MM.1S (cell line): ENCODE measurements at regions not wholly inside any gene's neighbourhood (a gene's known extent, or its start where the extent isn't known, plus 50 kb on each side); places are given as distances from the start of the nearest gene placed in this dataset.

Experiments
- DNase-seq: peaks from one replicate; pipeline ENCODE4 v3.0.0-alpha.2; 2015
- H2AFZ ChIP-seq: fragments of 300-600 bp; sonication (generic); 2 replicates; pipeline ENCODE4 v1.6.0; 2016; ENCODE audit warnings: antibody characterized with exemption, low read length
- H3F3A ChIP-seq: fragments of 300-600 bp; sonication (generic); 2 replicates; pipeline ENCODE4 v1.6.1; 2016; ENCODE audit warnings: mild to moderate bottlenecking, antibody characterized with exemption, low read length, moderate library complexity, mixed read lengths; ENCODE audit not compliant: insufficient read depth
- H3K27ac ChIP-seq: fragments of 300-600 bp; sonication (generic); 2 replicates; pipeline ENCODE4 v1.5.1; 2016; ENCODE audit warnings: mild to moderate bottlenecking, low read length
- H3K27me3 ChIP-seq: fragments of 300-600 bp; sonication (generic); replicated peaks from 2 replicates; pipeline ENCODE4 v1.6.0; 2016; ENCODE audit warnings: low read length; ENCODE audit not compliant: insufficient read depth
- H3K36me3 ChIP-seq: fragments of 300-600 bp; sonication (generic); replicated peaks from 2 replicates; pipeline ENCODE4 v1.6.1; 2016; ENCODE audit warnings: mild to moderate bottlenecking, low read length, mixed read lengths; ENCODE audit not compliant: insufficient read depth
- H3K4me1 ChIP-seq: fragments of 300-600 bp; sonication (generic); 2 replicates; pipeline ENCODE4 v1.6.1; 2016; ENCODE audit warnings: low read length, mixed read lengths
- H3K4me2 ChIP-seq: fragments of 300-600 bp; sonication (generic); 2 replicates; pipeline ENCODE4 v1.6.0; 2016; ENCODE audit warnings: low read depth, low read length
- H3K4me3 ChIP-seq: fragments of 300-600 bp; sonication (generic); 2 replicates; pipeline ENCODE4 v1.5.1; 2016; ENCODE audit warnings: low read length, mixed read lengths
- H3K79me2 ChIP-seq: fragments of 300-600 bp; sonication (generic); 2 replicates; pipeline ENCODE4 v1.6.1; 2016; ENCODE audit warnings: mixed run types, low read length, mixed read lengths
- H3K9ac ChIP-seq: fragments of 300-600 bp; sonication (generic); 2 replicates; pipeline ENCODE4 v1.6.1; 2016; ENCODE audit warnings: low read length, mixed read lengths
- H3K9me2 ChIP-seq: fragments of 300-600 bp; sonication (generic); replicated peaks from 2 replicates; pipeline ENCODE4 v1.6.1; 2016; ENCODE audit warnings: mild to moderate bottlenecking, low read length, mixed read lengths; ENCODE audit not compliant: insufficient read depth
- H3K9me3 ChIP-seq: fragments of 300-600 bp; sonication (generic); replicated peaks from 2 replicates; pipeline ENCODE4 v1.6.1; 2016; ENCODE audit warnings: mild to moderate bottlenecking, low read length, mixed read lengths; ENCODE audit not compliant: insufficient read depth
- H4K20me1 ChIP-seq: fragments of 300-600 bp; sonication (generic); 2 replicates; pipeline ENCODE4 v1.6.1; 2016; ENCODE audit warnings: mild to moderate bottlenecking, low read length, moderate library complexity, mixed read lengths; ENCODE audit not compliant: insufficient read depth
- CTCF ChIP-seq: fragments of 300-600 bp; sonication (generic); IDR thresholded peaks from 2 replicates; pipeline ENCODE4 v1.5.1; 2016; ENCODE audit warnings: antibody characterized with exemption, low read length, mixed read lengths
- EZH2 ChIP-seq: fragments of 300-600 bp; sonication (generic); optimal IDR thresholded peaks from 2 replicates; pipeline ENCODE3; 2017; ENCODE audit warnings: low read depth, mild to moderate bottlenecking, antibody characterized with exemption, low read length, mixed read lengths
- EZH2phosphoT487 ChIP-seq: fragments of 300-600 bp; sonication (generic); IDR thresholded peaks from 2 replicates; pipeline ENCODE4 v1.6.1; 2018; ENCODE audit warnings: antibody characterized with exemption, low read length

- Histone ChIP-seq H3F3A (no peaks in the 10 kb centered on the region), H3K27me3 (no peaks in the 10 kb centered on the region), H2AFZ (no peak overlapping the region), H3K79me2 (no peaks in the 10 kb centered on the region), H3K36me3 (no peaks in the 10 kb centered on the region), H3K4me2 (no peak overlapping the region), H3K4me1 (no peaks in the 10 kb centered on the region), H3K9me3 (no peaks in the 10 kb centered on the region), H3K27ac (no peak overlapping the region), H4K20me1 (no peaks in the 10 kb centered on the region), H3K4me3 (no peak overlapping the region), H3K9ac (no peak overlapping the region), H3K9me2 (no peaks in the 10 kb centered on the region)
- TF ChIP-seq EZH2 (no peak), CTCF (no peak), EZH2phosphoT487 (no peak)
- no peak for DNase-seq
These were observed 156.2 kb upstream of the NSMCE3 start for GRCh38 chr15:29425864-29426263.

- no peak overlapping the region for H3K4me3 ChIP-seq
- H3K9me2 ChIP-seq, result no peaks in the 10 kb centered on the region
- no peaks in the 10 kb centered on the region for H3K9me3 ChIP-seq
- no peak for TF ChIP-seq EZH2phosphoT487
- no peak for TF ChIP-seq CTCF
- no peak for TF ChIP-seq EZH2
- no peak overlapping the region for H3K27ac ChIP-seq
- H3K9ac ChIP-seq, result no peak overlapping the region
- H2AFZ ChIP-seq, result no peak overlapping the region
- no peaks in the 10 kb centered on the region for H3F3A ChIP-seq
- no peaks in the 10 kb centered on the region for H3K4me1 ChIP-seq
- no peaks in the 10 kb centered on the region for H3K27me3 ChIP-seq
- DNase-seq, result no peak
- H3K79me2 ChIP-seq, result no peaks in the 10 kb centered on the region
- H3K36me3 ChIP-seq, result no peaks in the 10 kb centered on the region
- H4K20me1 ChIP-seq, result no peaks in the 10 kb centered on the region
- no peak overlapping the region for H3K4me2 ChIP-seq
These were observed 154.5 kb upstream of the NSMCE3 start for GRCh38 chr15:29424118-29424517.

DNA sequence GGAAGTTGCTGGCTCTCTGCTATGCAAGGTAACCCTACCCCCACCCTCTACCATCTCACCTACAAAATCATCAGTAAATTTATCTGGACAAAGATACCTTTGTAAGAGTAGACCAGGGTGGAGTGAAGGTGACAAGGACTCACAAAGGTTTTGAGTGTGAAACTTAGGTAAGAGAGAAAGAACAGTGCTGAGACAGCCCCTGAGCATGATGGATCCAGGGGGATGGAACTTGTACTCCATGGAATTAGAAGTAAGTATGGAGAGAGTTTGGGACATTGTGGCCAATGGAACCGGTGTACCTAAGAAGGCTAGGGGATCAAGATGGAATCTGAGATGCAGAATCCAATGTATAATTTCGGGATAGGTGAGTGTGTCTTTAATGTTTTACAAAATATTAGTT, 153.0 kb upstream of the NSMCE3 start:
- no peaks in the 10 kb centered on the region for H3K36me3 ChIP-seq
- TF ChIP-seq CTCF (no peak), EZH2 (no peak), EZH2phosphoT487 (no peak)
- H3K4me3 ChIP-seq, result no peak overlapping the region
- no peak overlapping the region for H3K4me2 ChIP-seq
- DNase-seq, result no peak
- no peaks in the 10 kb centered on the region for H3K4me1 ChIP-seq
- no peaks in the 10 kb centered on the region for H4K20me1 ChIP-seq
- no peaks in the 10 kb centered on the region for H3K27me3 ChIP-seq
- H3K27ac ChIP-seq, result no peak overlapping the region
- no peaks in the 10 kb centered on the region for H3F3A ChIP-seq
- H3K9me2 ChIP-seq, result no peaks in the 10 kb centered on the region
- no peaks in the 10 kb centered on the region for H3K9me3 ChIP-seq
- H2AFZ ChIP-seq, result no peak overlapping the region
- no peaks in the 10 kb centered on the region for H3K79me2 ChIP-seq
- H3K9ac ChIP-seq, result no peak overlapping the region
